ENCODE measurements at regions not wholly inside any gene's neighbourhood (a gene's known extent, or its start where the extent isn't known, plus 50 kb on each side); places are given as distances from the start of the nearest gene placed in this dataset.
"Not testable (repeated sequence)": the region's sequence is repeated elsewhere in the genome, so short reads cannot be mapped to it uniquely, and the experiment has no call there.

GRCh38 chr22:16417498-16417897 lies 175.1 kb downstream of the CCT8L2 start:
- TF ChIP-seq CTCF (conservative IDR thresholded peaks at IDR 0.05); ZFX (IDR thresholded peaks at IDR 0.05): not testable (repeated sequence)

Data from C4-2B (cell line).